HG03039 (cell line): ENCODE measurements at regions not wholly inside any gene's neighbourhood (a gene's known extent, or its start where the extent isn't known, plus 50 kb on each side); places are given as distances from the start of the nearest gene placed in this dataset.
"Not testable (repeated sequence)": the region's sequence is repeated elsewhere in the genome, so short reads cannot be mapped to it uniquely, and the experiment has no call there.

Experiments used
- ATAC-seq: cut with Tn5 transposase; IDR thresholded peaks from one replicate; pipeline ENCODE4 v1.9.1; 2021; ENCODE audit warnings: mild to moderate bottlenecking, moderate library complexity; ENCODE audit not compliant: unreplicated experiment

DNA sequence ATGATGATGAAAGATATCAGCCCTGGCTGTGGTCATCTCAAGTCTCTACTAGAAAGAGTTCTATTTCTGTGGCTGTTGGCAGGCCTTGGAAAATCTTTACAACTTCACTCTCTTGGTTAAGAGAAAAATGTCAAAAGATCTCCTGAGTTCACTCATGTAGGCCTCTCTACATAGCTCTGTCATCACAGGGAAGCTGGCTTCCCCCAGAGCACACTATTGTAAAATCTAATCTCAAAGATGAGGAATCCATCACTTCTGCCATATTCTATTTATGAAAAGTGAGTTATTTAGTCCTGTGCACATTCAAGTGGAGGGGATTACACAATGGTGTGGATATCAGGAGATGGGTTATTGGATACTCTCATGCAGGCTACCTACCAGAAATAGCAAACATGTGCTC, 388.4 kb upstream of the HS3ST1 start:
- no peak for ATAC-seq

DNA sequence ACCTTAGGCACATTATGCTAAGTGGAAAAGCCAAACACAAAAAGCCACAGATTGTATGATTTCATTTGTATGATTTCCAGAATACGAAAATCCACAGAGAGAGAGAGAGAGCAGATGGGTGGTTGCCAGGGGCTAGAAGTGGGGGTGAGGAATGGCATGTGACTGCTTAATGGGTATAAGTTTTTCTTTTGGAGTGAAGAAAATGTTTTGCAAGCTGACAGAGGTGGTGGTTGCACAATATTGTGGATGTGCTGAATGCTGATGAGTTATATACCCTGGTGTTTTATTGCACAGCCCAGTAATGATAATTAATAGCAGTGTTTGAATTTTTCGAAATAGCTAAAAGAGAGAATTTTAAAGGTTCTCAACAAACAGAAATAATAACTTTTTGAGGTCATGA, 386.1 kb upstream of the HS3ST1 start:
- ATAC-seq, result no peak

DNA sequence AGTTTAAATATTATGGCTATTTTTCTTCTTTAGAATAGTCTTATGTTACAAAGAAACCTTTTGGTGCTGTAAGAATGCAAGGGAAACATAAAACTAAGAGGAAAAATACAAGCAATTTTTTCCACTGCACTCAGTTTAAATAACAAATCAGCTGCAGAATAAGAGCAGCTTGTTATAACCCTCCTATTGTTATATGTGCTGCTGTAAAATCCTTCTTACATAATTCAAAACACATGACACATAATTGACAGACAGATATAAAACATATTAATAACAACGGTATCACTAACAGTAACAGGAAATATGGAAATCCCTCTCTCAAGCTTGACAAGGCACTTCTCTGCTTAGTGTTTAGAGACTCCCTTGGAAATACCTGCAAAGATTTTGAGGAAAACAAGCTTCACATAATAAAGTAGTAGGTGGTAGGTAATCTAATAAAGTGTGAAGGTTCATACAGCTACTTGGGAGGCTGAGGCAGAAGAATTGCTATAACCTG, 385.3 kb upstream of the HS3ST1 start:
- ATAC-seq, result no peak

DNA sequence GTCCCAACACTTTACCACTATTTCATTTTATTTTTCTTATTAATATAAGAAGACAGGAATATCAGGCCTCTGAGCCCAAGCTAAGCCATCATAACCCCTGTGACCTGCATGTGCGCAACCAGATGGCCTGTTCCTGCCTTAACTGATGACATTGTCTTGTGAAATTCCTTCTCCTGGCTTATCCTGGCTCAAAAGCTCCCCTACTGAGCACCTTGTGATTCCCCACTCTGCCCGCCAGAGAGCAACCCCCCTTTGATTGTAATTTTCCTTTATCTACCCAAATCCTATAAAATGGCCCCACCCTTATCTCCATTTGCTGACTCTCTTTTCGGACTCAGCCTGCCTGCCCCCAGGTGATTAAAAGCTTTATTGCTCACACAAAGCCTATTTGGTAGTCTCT, 382.8 kb upstream of the HS3ST1 start:
- not testable (repeated sequence) for ATAC-seq

DNA sequence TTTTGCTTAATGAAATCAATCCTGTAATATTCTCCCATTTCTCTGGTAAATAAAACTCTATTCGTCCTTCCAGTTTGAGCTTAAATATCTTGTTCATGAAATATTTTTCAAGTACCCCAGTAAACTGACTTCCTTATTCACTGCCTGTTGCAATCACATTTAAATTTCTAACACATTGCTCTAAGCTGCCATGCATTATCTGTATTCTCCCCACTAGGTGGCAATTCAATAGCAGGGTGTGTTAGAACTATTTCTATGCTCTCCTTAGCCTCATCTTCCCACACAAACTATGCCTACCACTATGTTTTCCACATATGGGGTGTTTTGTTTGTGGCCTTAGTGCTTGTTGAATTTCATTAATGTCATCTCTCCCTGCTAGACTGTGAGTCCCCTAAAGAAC, 377.1 kb upstream of the HS3ST1 start:
- ATAC-seq, result no peak

DNA sequence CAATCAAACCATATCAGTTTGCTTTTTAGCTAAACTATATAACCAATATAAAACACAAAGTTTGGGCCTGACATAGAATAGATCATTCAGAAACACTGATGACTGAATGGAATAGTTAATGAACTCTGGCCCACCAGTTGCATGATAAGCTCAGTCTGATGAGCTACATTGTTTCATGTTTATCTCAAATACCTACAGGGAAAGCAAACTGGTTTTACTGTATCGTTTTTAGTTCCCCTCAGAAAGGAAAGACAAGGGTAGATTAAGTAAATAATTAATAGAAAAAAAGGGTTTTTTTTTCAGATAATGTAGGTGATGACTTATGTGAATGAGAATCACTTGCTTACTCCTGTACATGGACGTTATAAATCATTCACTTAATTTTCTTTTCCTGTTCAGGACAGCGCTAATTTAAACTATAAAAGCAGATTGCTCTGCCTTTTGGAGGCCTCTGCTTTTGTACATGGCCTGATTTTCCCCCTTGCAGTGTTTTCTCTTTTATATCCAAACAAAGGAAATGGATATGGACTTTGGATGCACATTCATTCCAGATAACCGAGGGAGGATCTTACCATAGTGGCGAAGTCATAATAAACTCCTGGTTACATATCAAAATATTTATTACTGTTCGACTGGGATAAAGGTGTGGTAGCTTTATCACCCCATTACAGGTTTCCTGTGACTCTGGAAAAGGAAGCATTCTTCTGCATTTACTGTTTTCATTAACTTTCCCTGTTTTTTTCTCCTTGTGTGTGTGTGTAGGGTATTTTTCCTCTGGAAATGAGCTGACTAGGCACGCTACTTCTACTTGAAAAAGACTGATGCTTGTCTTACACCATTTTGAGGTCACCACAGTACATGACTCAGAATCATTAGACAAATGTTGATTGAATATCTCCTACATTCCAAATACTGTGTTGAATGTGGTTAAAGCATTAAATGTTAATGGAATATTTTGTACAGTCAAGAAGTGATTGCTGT, 373.1 kb upstream of the HS3ST1 start:
- ATAC-seq, result no peak

DNA sequence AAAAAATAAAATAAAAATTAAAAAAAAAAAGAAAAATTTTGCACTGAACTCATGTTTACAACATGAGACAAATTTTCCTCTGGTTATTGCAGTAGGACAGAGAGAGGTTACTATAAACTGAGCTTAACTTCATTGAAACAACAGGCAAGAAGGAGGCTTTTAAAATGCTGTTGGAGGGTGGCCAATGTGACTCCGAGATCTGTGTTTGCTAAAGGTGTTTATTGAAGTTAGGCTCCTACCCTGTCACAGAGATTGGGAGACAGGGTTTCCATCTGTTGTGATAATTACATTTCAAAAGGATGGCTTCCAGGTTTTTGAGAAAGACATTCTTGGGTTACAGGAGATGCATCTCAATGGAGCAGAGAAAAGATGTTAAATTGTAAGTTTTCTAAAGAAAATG, 370.5 kb upstream of the HS3ST1 start:
- ATAC-seq, result no peak

DNA sequence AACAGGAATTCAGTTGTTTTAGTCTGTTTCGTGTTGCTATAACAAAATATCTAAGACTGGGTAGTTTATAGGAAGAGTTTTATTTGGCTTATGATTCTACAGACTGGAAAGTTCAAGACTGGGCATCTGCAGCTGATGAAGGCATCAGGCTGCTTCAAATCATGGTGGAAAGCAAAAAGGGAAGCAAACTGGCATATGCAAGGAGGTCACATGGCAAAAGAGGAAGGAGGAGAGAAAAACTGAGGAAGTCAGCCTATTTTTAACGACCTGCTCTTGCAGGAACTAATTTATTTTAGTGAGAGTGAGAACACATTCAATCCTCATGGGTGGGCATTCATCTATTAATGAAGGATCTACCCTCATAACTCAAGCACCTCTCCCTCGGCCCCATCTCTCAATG, 363.1 kb upstream of the HS3ST1 start:
- ATAC-seq, result no peak

DNA sequence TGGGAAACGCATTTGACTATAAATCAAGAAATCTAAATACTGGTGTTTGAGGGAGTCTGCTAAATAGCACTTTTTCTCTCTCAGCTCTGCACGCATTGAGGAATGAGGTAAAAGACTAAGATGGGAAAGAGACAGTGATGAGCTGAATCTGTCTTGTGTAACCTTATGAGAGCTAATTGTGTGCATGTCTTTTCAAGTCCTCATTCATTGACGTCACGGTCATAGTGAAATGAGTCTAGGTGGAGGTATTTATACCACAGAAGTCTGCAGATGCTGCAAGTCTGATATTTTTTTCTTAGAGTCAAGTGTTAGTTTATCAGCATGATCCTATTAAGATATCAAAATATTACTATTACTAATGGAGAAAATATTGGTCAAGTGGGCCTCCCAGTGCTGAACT, 361.5 kb upstream of the HS3ST1 start:
- ATAC-seq, result no peak

DNA sequence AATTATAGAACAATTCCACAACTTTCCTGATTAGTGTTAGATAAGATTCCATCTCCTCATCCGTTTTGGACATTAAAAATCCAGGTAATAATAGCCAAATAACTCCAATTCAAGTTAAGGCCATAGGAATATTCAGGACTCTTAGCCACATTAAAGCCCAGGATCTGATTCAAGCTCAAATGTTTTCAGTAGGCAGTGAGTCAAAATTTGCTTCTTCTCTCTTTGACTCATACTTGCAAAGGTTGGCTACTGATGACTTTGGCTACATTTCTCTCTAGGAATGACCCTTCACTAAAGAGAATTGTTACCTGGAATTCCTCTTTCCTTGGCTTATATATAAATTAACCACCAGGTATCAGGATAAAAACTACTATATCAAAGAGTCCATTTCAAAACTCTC, 354.9 kb upstream of the HS3ST1 start:
- ATAC-seq, result no peak

DNA sequence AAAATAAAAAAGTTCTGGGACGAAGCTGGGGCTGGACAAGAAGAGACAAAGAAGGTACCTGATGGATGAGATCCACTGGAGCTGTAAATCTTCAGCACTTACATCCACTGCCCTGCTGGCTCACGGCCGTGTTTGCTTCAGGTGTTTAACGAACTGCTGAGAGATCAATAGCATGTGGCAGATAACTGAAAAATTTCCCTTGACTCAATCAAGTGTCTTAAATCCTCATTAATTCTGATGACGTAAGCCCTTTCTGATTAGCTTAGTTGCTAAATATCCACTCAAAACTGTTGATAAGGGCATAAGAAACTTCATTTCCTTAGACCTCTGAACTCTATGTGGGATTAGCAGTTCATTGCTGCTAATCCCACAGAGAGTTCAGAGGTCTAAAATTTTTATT, 354.2 kb upstream of the HS3ST1 start:
- ATAC-seq, result no peak

DNA sequence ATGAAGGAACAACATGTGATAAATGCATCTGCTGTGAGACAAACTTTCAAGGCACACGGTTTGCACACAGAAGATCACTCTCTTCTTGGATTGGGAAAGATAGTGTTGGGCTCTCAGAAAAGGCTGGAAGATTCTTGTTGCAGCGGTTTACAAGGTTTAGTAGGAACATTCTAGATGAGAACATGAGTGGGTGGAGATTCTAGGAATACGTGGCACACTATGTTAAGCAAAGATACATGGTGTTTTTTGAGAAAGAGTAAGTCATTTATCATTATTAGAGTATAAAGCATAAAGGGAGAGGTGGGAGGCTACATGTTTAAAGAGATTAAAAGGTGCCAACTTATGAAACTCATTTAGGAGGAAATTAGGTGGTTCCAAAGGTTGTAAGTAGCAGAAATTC, 348.8 kb upstream of the HS3ST1 start:
- no peak for ATAC-seq

DNA sequence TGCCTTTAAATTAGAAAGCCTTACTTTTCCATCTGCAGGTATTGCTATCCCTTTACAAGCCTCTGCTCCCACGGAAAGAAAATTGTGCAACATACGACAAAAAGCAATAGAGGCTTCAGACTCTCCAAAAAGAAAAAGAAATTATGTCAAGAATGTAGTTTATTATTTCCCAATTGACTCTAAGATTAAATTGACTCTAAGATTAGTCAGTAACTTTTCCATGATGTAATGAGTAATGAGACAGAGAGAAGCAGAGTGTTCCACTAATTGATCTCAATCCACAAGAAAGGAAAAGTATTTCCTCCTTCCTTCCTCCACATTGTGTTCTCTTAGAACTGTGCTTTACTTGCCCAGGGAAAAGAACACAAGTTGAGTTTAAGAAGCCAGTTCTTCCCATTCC, 345.7 kb upstream of the HS3ST1 start:
- no peak for ATAC-seq

DNA sequence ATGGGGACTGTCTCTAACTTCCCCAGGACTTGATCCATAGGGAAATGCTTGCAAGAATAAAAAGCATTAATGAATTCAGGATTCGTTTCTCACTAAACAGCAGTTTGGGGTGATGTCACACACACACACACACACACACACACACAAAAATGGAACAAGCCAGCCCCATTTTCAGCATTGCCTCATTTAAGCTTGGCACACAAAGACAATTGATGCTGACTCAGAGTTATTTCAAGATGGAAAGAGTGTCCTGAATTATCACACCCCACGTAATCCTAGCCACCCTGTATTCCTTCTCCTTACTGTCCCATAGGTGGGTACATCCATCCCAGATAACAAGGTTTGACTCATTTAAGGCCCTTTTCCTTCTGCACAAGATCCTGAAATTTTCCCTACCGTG, 345.1 kb upstream of the HS3ST1 start:
- no peak for ATAC-seq

DNA sequence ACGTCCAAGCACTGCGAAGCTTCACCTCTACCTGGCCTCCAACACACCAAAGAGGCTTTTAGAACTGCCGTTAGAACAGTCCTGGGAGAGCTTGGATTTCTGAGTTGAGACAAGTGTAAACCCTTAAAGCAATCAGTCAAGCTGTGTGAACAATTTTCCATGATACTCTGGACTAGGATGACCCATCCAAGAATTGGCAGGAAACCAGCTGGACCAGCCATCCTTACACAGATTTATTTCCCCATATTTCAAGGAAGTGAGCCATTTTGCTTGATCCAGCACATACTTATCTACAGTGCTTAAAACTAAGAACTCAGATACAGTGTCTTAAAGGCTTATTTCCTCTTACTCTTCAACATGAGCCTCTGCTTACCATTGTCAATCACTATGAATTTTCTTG, 340.7 kb upstream of the HS3ST1 start:
- ATAC-seq, result no peak

DNA sequence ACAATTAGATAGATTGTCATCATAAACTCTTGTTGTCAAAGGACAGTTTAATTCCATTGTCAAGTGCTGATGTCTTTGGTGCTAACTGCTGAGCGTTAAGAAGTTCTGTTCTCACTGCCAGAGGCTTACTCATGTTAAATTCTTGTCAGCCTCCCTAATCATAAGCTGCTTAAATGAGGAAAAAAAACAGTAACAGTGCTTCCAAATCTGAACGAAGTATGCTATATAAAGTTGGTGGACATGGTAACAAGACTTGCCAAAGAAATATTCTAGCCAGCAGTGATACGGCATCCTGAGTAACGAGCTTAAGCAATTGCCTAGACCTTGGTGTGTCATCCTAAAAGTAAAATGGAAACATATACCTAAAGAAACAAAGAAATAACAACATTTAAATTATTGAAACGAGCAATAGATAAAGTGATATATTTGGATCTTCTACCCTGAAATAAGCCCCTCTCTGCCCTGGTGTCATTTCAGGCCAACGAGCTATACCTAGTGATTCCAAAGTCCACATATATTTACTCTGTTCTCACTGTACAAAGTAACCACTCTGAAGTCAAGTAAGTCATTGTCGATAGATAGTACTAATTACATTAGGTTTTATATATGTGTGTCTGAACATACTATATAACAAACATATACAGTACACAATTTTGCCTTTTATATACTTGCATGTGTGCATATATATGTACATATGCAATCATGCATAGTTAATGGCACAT, 339.7 kb upstream of the HS3ST1 start:
- no peak for ATAC-seq

DNA sequence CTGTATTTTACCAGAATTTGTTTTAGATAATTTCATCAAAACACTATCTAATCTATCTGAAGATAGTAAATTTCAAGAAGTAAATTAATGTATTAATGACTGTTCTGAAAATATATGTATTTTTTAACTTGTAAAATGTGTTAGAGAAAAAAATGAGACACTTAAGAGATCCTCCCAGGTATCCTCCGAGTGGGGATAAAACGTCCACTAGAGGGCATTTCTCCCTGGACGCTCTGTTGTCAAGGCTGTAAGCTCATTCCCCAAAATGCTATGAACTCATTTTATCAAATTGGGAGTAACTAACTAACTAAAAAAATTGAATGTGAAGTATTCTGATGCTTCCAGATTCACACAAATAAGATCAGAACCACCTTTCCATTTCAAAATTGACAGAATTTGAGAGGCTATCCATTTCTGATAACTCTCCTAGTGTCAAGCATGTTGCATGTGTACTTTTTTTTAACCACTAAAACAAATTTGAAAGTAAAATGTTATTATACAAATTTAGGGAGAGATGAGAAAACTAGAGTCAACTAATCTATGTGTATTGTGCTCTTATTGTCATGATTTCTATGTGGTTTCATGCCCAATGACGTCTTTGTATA, 337.3 kb upstream of the HS3ST1 start:
- ATAC-seq, result peak; percentile 68

DNA sequence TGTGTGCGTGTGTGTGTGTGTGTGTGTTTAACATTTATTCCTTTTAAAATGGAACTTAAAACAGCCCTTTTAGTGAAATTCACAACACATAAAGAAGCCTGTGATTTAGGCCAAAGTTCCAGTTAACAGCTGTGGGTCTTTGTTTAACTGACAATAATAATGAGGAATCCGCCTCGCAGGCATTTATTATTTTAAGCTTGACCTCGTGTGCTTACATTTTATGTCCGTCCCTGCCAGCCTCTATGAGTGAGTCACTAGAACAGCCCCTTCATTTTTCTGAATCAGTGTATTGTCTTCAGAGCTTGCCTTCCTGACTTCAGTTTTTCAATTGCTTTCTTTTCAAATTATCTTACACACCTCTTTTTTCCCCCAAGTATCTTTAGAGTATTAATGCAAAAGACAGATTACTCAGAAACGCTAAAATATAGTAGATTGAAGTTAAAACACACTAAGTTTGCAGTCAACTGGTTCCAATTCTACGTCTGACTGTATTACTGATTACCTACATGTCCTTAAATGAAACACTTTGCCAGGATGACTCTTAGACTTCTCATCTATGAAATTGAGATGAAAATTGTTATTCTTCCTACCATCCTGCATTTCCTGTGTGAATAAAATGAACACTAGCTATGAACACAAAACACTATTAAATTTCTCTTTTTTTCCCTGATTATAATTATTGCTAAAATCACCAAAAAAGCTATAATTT, 319.6 kb upstream of the HS3ST1 start:
- no peak for ATAC-seq

DNA sequence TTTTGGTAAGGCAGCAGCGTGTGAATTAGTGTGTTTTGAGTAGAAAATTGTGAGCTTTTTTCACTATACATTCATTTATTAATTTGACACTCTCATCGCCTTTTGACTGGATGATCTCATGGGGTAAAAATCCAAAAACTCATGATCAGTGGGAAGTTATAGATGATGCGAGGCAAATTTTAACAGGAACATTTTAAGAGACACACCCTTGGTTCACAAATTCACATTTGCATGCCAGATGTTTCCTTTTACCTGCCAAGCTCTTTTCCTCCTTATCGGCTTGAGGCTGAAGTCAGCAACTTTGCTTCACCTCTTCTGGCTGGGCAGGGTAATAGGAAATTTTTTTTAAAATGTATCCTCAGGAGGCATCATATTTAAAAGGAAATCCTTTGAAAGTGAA, 318.0 kb upstream of the HS3ST1 start:
- ATAC-seq, result no peak

DNA sequence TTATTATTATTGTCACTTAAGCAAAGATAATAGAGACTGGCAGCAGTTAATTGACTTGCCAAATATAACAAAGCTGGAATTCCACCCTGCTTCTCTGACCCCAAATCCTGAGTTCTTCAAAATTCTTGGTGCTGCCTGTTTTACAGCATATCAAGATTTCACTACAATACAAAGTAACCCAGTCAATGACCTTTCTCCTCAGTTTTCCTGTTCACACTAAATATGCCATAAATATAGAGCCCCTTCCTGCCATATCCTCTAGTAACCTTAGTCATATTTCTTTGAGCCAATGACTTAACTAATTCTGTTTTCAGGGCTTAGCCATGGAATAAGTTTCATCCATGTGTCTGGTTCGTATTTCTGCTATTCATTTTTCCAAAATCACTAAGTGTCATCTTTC, 315.3 kb upstream of the HS3ST1 start:
- no peak for ATAC-seq

DNA sequence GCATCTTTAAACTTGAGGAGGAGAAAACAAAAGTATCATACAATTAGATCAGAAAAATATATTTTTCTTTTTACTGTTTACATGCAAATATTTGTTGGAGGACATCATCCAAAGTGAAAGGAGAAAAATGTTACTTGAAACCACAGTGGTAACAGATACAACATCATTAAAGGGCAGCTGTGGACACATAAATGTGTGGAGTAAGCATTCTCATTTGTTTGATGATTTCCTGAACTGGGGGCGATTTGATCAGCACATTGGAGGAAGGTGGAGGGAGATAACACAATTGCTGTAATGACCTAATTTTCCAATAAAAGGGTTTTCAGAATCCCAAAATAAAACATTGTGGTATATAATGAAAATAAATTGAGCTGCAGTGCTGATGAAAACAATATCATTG, 314.5 kb upstream of the HS3ST1 start:
- ATAC-seq, result no peak
